ENCODE measurements at regions not wholly inside any gene's neighbourhood (a gene's known extent, or its start where the extent isn't known, plus 50 kb on each side); places are given as distances from the start of the nearest gene placed in this dataset.

DNA sequence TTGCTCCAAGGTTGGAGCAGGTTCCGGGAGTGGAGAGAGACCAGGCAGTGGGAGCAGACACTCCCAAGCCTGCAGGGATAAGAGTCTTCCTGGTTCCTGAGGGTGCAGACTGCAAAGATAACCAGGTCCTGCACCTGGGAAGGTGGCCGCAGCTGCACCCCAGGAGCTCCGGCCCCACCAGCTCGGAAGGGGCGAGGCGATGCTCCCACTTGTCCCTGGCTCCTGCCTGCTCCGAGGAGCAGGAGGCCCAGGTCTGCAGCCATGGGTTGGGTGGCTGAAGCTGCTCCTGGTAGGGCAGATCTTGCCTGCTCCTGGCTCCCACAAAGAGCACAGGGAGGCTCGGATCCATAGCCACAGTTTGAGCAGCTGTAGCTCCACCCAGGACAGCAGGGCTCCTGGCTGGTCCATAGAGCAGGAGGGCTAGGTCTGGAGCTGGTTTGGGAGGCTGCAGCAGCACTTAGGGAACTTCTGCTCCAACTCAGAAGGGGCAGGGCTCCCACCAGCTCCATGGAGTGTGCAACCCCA, 251.6 kb upstream of the GPC6 start:
- H3K4me3 ChIP-seq (replicated peaks; ENCODE audit: low read depth, low read length), result no peak overlapping the region
- DNase-seq (ENCODE audit: extremely low read depth, low read depth), result no peak
- no peak for TF ChIP-seq CTCF (IDR thresholded peaks at IDR 0.05; ENCODE audit: low read depth, low read length, missing control alignments)

DNA sequence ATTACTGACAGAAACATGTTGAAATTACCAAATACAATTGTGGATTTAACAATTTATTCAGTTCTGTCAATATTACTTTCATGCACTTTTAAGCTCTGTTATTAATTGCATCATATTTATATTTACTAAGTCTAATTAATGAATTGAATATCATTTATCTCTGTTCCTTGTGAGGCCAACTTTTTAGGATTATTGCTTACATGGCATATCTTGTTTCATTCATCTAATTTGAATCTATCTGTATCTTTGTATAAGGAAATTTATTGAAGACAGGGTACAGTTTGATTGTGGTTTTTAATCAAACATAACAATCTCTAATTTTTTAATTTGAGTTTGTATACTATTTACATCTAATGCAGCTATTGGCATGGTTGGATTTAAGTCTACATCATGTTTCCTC, 249.9 kb upstream of the GPC6 start:
- TF ChIP-seq CTCF (IDR thresholded peaks at IDR 0.05; ENCODE audit: low read depth, low read length, missing control alignments), result no peak
- no peak for DNase-seq (ENCODE audit: extremely low read depth, low read depth)
- no peak overlapping the region for H3K4me3 ChIP-seq (replicated peaks; ENCODE audit: low read depth, low read length)

- H3K4me3 ChIP-seq (replicated peaks; ENCODE audit: low read depth, low read length), result no peak overlapping the region
- TF ChIP-seq CTCF (IDR thresholded peaks at IDR 0.05; ENCODE audit: low read depth, low read length, missing control alignments), result no peak
- DNase-seq (ENCODE audit: extremely low read depth, low read depth), result no peak
Observed at GRCh38 chr13:92984151-92984550, 242.5 kb upstream of the GPC6 start.

DNA sequence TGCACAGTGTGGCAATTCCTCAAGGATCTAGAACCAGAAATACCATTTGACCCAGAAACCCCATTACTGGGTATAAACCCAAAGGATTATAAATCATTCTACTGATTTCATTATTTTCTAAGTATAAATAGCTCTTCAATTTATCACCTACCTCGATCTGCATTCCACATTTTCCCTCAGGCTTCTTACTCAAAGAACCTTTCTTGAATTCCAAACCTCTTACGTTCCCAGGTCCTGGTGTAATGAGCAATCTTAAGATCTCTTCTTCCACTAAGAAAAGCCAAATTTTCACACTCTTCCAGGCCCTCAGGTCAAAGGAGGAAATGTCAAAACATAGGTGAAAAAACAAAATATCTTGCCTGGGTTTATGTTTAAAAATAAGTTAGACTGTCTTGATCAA, 237.3 kb upstream of the GPC6 start:
- TF ChIP-seq CTCF (IDR thresholded peaks at IDR 0.05; ENCODE audit: low read depth, low read length, missing control alignments), result no peak
- no peak overlapping the region for H3K4me3 ChIP-seq (replicated peaks; ENCODE audit: low read depth, low read length)
- no peak for DNase-seq (ENCODE audit: extremely low read depth, low read depth)

GRCh38 chr13:92991692-92992091, 234.9 kb upstream of the GPC6 start:
- no peak overlapping the region for H3K4me3 ChIP-seq (replicated peaks; ENCODE audit: low read depth, low read length)
- DNase-seq (ENCODE audit: extremely low read depth, low read depth), result no peak
- no peak for TF ChIP-seq CTCF (IDR thresholded peaks at IDR 0.05; ENCODE audit: low read depth, low read length, missing control alignments)

GRCh38 chr13:92994056-92994455, 232.6 kb upstream of the GPC6 start:
- no peak for TF ChIP-seq CTCF (IDR thresholded peaks at IDR 0.05; ENCODE audit: low read depth, low read length, missing control alignments)
- no peak overlapping the region for H3K4me3 ChIP-seq (replicated peaks; ENCODE audit: low read depth, low read length)
- no peak for DNase-seq (ENCODE audit: extremely low read depth, low read depth)

DNA sequence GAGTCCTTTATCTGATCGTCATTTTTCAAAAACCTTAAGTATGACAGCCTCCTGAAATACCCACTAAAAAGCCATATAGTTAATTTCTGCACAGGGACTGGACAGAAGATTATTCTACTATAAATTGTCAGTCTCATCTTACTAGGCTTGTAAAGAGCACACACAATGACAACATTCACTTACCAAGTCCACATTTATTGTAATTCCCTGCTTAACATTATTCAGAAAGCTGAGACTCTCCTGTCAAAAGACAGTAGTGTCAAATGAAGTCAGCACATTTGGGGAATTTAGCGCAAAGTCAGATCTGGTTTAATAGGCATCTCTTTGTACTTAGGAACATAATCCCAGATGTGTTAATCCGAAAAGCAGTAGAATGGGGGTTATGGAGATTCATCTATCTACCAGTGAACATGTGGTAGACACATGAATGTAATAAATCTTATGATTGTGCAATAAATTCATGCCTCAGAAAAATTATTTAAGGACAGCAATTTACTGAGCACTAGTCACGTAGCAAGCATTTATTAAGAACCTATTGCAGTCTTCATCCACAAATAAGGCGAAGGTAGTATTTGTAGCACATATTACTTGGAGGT, 224.6 kb upstream of the GPC6 start:
- no peak for TF ChIP-seq CTCF (IDR thresholded peaks at IDR 0.05; ENCODE audit: low read depth, low read length, missing control alignments)
- H3K4me3 ChIP-seq (replicated peaks; ENCODE audit: low read depth, low read length), result no peak overlapping the region
- peak; percentile 15 for DNase-seq (ENCODE audit: extremely low read depth, low read depth)

Data from HFF-Myc (cell line).